ENCODE measurements at regions not wholly inside any gene's neighbourhood (a gene's known extent, or its start where the extent isn't known, plus 50 kb on each side); places are given as distances from the start of the nearest gene placed in this dataset.

DNA sequence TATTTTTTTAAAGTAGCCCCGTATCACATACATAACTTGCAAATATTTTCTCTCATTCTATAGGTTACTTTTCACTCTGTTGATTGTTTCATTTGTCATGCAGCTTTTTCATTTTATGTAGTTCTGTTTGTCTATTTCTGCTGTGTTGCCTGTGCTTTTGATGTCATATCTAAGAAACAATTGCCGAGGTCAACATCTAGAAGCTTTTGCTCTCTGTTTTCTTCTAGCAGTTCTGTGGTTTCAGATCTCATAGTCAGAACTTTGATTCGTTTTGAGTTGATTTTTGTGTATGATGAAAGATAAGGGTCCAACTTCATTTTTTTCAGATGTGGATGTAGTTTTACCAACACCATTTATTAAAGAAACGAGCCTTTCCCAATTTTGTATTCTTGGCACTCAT, 79.5 kb downstream of the CD200 start:
- DNase-seq (peak in 1 of 3 donors; percentile 4), ATAC-seq (ENCODE audit: low read depth in 2 of 2) (no peak)
- Mint-ChIP-seq H3K9me3 (no peaks in the 10 kb centered on the region), H3K27me3 (peaks cover 11% of the 10 kb centered on the region), H3K36me3 (no peaks in the 10 kb centered on the region), H3K4me3 (no peak overlapping the region), H3K4me1 (peaks cover 5 to 13% (median 8%) of the 10 kb centered on the region in 4 donors), H3K27ac (no peak overlapping the region)
- H3K27me3 ChIP-seq (ENCODE audit: control insufficient read depth, insufficient read depth, low read length): no peaks in the 10 kb centered on the region
- no peak overlapping the region for H3K27ac ChIP-seq (ENCODE audit: insufficient read depth, low read length, poor library complexity, severe bottlenecking)
- H3K4me3 ChIP-seq (ENCODE audit: low read depth, low read length): no peak overlapping the region
- H3K9me3 ChIP-seq (ENCODE audit: control insufficient read depth in 2 of 2, low read length in 2 of 2): no peaks in the 10 kb centered on the region
- H3K36me3 ChIP-seq (ENCODE audit: control insufficient read depth, insufficient read depth, low read length): no peaks in the 10 kb centered on the region
- H3K4me1 ChIP-seq (ENCODE audit: control insufficient read depth, insufficient read depth, low read length, poor library complexity, severe bottlenecking): no peaks in the 10 kb centered on the region

DNA sequence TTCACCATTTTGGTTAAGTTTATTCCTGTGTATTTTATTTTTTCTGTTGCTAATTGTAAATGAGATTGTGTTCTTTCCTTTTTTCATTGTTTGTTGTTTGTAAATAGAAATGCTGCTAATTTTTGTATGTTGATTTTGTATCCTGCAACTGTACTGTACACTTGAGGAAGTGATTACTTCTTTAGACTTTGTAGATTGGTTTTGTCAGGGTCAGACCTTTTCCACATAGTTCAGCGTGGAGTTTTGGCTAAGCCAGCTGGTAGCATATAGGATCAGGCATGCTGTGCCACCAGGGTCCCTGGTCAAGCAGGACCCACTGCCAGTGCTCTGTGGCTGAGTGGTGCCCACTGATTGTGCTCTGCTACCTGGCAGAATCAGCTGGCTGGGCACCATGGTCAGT, 80.1 kb downstream of the CD200 start:
- DNase-seq (no peak), ATAC-seq (ENCODE audit: low read depth in 2 of 2) (no peak)
- Histone ChIP-seq H3K36me3 (ENCODE audit: control insufficient read depth, insufficient read depth, low read length) (no peaks in the 10 kb centered on the region), H3K9me3 (ENCODE audit: control insufficient read depth in 2 of 2, low read length in 2 of 2) (no peaks in the 10 kb centered on the region), H3K27ac (ENCODE audit: insufficient read depth, low read length, poor library complexity, severe bottlenecking) (no peak overlapping the region), H3K4me3 (ENCODE audit: low read depth, low read length) (no peak overlapping the region), H3K4me1 (ENCODE audit: control insufficient read depth, insufficient read depth, low read length, poor library complexity, severe bottlenecking) (no peaks in the 10 kb centered on the region), H3K27me3 (ENCODE audit: control insufficient read depth, insufficient read depth, low read length) (no peaks in the 10 kb centered on the region)
- Mint-ChIP-seq H3K27ac (peak overlapping the region in 1 of 3 donors; percentile 30), H3K4me1 (peaks cover 5 to 11% (median 8%) of the 10 kb centered on the region in 4 donors), H3K9me3 (no peaks in the 10 kb centered on the region), H3K36me3 (no peaks in the 10 kb centered on the region), H3K4me3 (no peak overlapping the region), H3K27me3 (peaks cover 11% of the 10 kb centered on the region)

DNA sequence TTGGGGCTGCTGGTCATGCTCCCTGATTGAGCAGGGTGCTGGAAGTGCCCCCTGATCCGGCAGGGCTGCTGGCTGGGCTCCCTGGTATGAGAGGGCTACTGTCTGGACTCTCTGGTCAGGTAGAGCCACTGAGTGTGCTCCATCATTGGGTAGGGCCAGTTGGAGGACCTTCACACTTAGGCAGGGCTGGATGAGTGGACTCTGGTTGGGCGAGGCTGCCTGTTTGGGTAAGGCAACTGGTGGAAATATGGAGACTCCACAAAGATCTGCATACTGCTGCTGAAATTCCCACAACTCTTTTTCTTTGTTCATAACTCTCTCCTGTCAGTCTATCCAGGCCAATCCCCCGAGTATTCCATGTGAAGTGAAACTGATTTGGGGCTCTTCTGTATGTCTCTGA, 80.8 kb downstream of the CD200 start:
- H3K9me3 ChIP-seq (ENCODE audit: control insufficient read depth in 2 of 2, low read length in 2 of 2): no peaks in the 10 kb centered on the region
- peaks cover 5 to 11% (median 8%) of the 10 kb centered on the region in 4 donors for H3K4me1 Mint-ChIP-seq
- H3K27ac ChIP-seq (ENCODE audit: insufficient read depth, low read length, poor library complexity, severe bottlenecking): no peak overlapping the region
- H3K9me3 Mint-ChIP-seq: no peaks in the 10 kb centered on the region
- no peak overlapping the region for H3K4me3 ChIP-seq (ENCODE audit: low read depth, low read length)
- peak overlapping the region in 1 of 3 donors; percentile 30 for H3K27ac Mint-ChIP-seq
- no peaks in the 10 kb centered on the region for H3K27me3 ChIP-seq (ENCODE audit: control insufficient read depth, insufficient read depth, low read length)
- no peak for ATAC-seq (ENCODE audit: low read depth in 2 of 2)
- H3K4me3 Mint-ChIP-seq: no peak overlapping the region
- no peaks in the 10 kb centered on the region for H3K4me1 ChIP-seq (ENCODE audit: control insufficient read depth, insufficient read depth, low read length, poor library complexity, severe bottlenecking)
- peaks cover 7% of the 10 kb centered on the region for H3K27me3 Mint-ChIP-seq
- no peak for DNase-seq
- H3K36me3 Mint-ChIP-seq: no peaks in the 10 kb centered on the region
- no peaks in the 10 kb centered on the region for H3K36me3 ChIP-seq (ENCODE audit: control insufficient read depth, insufficient read depth, low read length)

Measured in CD4-positive, CD25-positive, alpha-beta regulatory T cell (primary cell).